GM10847 (cell line): ENCODE measurements at regions not wholly inside any gene's neighbourhood (a gene's known extent, or its start where the extent isn't known, plus 50 kb on each side); places are given as distances from the start of the nearest gene placed in this dataset.

Source experiments
- POLR2A ChIP-seq: IDR thresholded peaks from 2 replicates; pipeline ENCODE4 v1.6.1; 2011; ENCODE audit not compliant: insufficient read length; ENCODE audit errors: extremely low read depth

DNA sequence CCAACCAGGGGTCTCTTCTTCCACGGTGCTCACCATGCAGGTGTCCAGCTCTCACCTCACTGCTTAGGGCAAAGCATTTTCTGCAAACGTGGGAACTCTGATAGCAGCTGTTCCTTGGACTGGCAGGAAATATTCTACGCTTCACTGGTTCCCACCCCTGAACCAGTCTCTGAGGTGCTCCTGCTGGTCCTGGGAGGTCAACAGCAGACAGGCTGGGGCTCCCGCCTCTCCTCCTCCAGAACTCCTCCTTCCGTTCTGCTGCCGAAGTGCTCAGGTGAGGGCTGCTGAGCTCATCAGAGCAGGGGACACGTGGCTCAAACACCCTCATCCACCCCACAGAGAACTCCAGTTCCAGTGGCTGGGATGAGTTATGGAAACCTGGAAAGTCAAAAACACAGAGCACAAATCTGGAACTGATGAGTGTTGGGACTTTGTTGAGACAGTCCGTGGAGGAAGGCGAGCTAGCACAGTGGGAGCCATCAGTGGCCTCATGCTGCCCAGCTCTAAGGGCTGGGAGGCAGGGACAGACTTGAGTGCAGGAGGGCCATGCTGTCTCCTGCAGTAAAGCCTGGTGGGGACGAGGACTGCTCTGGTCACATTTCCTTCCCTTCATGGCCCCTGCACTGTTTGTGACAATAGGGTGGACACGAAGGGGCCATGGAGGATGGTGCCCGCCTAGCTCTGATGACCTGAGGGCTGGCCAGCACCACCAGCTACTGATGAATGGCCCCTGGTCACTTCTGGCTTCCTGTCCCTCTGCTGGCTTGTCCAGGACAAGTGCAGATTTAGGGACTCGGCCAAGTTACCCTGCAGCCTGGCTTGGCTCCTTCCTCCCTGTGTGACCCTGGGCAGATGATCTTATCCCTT, 137.8 kb downstream of the KLF13 start:
- no peak for TF ChIP-seq POLR2A

- TF ChIP-seq POLR2A: no peak
These were observed 138.7 kb downstream of the KLF13 start for GRCh38 chr15:31465083-31465955.

DNA sequence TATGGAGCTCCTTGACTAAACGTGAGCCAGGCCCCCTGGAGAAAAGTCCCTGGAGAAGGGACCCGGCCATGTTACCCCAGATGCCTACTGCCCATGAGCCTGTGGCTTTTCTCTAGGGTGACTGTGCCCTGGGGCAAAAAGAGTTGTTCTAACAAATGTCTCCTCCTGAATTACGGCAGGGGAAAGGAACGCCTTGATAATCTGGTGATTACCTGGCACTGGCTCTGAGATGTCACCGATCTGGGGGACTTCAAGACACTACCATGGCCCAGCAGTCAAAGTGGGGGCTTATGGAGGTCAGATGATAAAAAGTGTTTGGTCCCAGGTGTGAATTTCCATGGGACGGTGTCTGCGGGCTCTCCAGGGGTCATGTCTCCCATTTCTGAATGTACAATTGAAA, 140.7 kb downstream of the KLF13 start:
- TF ChIP-seq POLR2A: no peak

DNA sequence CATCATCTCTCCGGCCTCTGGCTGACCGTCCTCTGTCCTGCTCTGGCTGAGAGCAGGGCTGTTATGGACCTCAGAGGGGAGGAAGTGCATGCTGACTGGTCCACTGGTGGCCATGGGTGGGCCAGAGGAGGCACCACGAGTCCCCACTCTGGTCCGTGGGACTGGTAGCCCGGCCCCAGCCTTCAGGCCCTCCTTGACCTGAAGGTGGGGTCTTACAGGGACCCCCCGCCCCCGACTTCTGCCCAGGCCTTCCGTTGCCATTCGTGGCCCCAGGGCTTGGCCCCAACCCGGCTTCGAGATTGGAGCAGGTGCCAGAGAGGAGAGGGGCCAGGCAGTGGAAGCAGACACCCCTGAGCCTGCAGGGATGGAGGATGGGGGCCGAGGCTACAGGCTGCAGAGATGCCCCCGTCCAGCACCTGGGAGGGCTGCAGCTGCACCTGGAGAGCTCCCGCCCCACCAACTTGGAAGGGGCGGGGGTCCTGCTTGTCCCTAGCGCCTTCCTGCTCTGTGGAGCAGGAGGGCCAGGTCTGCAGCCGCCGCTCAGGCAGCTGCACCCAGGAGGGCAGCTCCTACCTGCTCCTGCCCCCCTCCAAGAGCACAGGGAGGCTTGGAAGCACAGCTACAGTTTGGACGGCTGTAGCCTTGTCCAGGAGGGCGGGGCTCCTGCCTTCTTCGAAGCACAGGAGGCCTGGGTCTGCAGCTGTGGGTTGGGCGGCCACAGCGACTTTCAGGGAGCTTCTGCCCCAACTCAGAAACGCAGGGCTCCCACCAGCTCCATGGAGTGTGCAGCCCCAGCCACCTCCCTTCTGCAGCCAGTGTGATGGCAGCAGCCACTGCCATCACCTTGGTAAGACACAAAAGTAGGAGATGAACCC, 142.5 kb downstream of the KLF13 start:
- TF ChIP-seq POLR2A: no peak

GRCh38 chr15:31469786-31470525, 143.3 kb downstream of the KLF13 start:
- no peak for TF ChIP-seq POLR2A

- TF ChIP-seq POLR2A: no peak
These were observed 144.1 kb downstream of the KLF13 start for GRCh38 chr15:31470756-31471155.

GRCh38 chr15:31471731-31472430, 145.2 kb downstream of the KLF13 start:
- no peak for TF ChIP-seq POLR2A

DNA sequence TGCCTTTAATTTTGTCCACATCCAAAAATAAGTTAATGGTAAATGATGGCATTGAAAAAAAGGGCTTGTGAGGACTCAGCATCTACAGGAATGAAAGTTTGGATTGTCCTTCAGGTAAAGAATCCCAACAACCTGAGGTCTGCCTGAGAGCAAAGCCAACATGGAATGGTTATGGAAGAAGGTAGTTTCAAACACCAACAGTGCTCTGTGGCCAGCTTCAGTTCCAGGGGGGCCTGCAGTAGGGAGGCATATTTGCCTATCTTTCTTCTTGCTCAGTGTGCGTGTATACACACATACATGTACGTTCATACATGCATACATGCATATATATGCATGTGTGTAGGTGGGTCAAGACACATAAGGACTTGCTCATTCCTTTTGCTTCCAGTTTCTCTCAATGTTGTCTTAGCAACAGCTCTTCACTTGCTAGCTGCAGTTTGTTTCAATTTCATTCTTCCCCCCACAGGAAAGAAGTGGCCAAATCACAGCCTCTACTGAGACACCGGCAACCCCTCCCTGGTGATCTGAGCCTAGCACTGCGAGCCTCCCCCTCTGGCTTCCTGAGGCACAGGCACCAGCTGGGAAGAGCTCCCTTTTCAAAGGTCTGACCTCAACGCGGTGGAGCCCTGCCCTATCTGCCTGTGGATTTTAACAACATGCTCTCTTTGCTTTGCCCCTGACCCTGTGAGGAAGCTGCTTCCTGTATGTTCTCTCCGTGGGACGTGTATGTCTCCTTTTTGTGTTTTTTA, 146.2 kb downstream of the KLF13 start:
- peak; percentile 28 for TF ChIP-seq POLR2A

DNA sequence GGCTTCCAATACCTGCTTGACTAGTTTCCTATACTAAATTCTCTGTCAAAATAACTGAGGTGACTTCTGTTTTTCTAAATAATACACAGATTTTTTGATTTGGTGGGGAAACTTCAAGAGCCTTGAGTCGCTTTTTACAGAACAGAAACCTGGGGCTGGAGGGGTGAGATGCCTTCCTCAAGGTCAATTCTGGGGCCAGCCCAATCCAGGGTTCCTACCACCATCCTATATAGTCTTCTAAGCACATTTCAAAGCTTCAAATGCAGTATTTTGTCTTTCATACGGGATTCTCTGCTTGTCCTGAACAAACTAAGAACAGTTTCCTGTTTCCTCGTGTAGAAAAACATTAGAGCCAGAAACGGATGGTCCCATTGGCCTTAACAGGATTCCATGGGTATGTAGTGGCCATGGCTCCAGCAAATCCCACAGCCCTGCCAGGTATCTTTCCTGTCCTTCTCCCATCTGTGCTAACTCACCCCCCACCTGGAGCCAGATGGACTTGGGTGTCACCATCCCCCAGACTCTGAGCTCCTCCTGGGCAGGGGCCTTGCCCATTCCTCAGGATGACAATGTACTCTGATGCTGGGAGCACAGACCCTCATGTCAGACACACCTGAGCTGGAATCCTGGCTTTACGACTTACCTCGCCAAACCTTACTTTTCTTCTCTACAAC, 146.9 kb downstream of the KLF13 start:
- no peak for TF ChIP-seq POLR2A

DNA sequence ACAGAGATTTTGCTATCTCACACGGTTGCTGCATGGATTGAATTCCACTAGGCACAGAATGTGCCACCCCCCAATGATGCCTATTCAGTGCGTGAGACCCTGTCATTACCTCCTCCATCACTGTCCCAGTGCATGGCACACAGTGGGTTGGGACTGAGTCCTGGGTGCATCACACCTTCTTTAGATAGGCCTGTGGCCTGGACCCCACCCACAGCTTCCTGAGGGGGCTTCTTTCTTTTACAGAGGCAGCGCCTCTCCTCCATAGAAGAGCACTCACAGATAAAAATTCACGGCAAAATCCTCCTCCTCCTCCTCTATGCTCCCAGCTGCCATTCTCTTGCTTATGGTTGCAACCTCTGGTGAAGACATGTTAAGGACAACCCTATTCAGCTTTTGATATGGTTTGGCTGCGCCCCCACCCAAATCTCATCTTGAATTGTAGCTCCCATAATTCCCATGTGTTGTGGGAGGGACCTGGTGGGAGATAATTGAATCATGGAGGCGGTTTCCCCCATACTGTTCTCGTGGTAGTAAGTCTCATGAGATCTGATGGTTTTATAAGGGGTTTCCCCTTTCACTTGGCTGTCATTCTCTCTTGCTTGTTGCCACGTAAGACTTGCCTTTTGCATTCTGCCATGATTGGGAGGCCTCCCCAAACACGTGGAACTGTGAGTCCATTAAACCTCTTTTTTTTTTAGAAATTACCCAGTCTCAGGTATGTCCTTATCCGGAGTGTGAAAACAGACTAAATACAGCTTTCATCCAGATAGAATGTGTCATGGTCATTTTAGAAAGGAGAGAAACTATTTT, 147.6 kb downstream of the KLF13 start:
- no peak for TF ChIP-seq POLR2A

GRCh38 chr15:31476236-31476810, 149.7 kb downstream of the KLF13 start:
- TF ChIP-seq POLR2A: no peak

DNA sequence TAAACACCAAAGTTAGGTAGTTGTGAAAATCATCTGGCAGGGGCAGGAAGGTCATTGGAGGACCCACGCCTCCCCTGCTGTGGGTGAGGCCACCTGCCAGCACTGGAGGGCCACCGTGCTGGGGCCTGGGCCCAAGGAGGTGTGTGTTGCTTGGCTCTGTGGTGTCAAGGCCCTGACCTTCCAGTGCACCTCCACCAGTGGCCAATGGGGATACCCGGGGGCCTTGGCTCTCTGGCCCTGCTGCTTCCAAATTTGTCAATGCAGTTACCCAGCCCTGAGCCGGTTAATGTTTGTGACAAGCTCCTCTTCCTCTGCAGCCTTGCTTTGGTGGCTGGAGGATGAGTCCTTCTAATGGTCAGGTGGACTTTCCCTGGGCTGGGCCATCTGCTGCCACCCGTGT, 150.2 kb downstream of the KLF13 start:
- no peak for TF ChIP-seq POLR2A

DNA sequence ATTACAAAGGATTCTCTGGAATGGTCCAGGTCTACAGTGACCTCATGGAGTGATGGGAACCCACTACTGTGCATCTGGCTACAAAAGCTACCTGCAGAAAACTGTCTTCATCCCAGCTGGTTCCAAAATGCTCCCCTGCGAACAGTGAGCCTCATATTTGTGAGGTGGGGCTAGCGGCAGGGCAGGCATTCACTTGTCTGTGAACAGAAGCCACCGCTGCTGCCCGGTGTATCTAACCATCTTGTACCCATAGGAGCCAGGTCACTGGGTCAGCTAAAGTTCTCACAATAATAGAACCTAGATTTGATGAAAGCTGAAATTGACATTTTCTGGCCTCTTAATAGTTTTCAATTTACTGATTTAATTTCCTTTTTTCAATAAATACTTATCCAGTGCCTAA, 150.7 kb downstream of the KLF13 start:
- no peak for TF ChIP-seq POLR2A
